ENCODE measurements at regions not wholly inside any gene's neighbourhood (a gene's known extent, or its start where the extent isn't known, plus 50 kb on each side); places are given as distances from the start of the nearest gene placed in this dataset.
A peak's percentile ranks its signal among the peaks of the same experiment; 100 is the strongest.
"Not testable (repeated sequence)": the region's sequence is repeated elsewhere in the genome, so short reads cannot be mapped to it uniquely, and the experiment has no call there.

DNA sequence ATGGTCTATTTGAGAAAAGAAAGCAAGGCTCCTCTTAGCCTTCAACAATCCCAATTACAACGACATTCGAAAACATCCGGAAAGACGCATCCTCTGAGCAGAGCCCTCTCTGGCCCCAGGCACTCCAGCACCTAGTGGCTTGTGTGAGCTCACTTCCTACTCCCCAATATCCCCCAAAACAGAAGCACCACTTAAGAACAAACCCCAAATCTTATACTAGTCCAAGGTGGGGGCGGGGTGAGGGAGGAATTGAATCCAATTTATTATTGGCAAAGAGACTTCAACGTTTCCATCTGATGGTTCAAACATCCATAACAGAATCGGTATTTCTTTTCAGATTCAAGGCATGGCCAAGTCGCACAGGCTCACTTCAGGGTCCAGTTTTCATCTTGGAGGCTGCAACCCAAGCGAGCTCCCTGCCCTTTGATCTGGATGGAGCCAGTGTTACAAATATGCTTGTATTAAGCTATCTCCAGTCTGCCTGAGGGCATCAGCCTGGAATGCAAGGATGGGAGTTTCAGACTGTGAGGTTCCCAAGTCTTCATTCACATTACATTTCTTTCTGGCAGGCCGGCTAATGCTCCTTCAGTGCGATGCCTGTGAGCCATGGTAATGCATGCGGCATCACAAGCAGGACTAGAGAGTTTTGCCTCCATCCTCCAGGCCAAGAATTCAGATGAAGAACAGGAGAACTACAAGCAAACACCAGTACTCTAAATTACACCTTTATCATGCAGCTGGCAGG, 132.5 kb upstream of the FOXN3 start:
- no peak for TF ChIP-seq CTCF (IDR thresholded peaks at IDR 0.05; ENCODE audit: low read length, missing control alignments)
- no peak overlapping the region for H3K4me3 ChIP-seq (replicated peaks; ENCODE audit: low read depth, low read length)
- no peak for DNase-seq (ENCODE audit: low read depth)

DNA sequence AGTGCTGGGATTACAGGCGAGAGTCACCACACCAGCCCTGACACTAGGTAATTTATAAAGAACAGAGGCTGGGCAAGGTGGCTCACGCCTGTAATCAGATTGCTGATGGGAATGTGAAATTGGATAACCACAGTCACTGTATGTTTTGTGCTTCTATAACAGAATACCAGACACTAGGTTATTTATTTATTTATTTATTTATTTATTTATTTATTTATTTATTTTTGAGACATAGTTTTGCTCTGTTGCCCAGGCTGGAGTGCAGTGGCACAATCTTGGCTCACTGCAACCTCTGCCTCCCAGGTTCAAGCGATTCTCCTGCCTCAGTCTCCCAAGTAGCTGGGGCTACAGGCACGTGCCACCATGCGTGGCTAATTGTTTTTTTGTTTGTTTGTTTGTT, 130.0 kb upstream of the FOXN3 start:
- H3K4me3 ChIP-seq (replicated peaks; ENCODE audit: low read depth, low read length); DNase-seq (ENCODE audit: low read depth): not testable (repeated sequence)

- no peak overlapping the region for H3K4me3 ChIP-seq (replicated peaks; ENCODE audit: low read depth, low read length)
- DNase-seq (ENCODE audit: low read depth), result peak; percentile 28
- no peak for TF ChIP-seq CTCF (IDR thresholded peaks at IDR 0.05; ENCODE audit: low read length, missing control alignments)
Observed at GRCh38 chr14:89544636-89545301, 127.7 kb upstream of the FOXN3 start.

- TF ChIP-seq CTCF (IDR thresholded peaks at IDR 0.05; ENCODE audit: low read length, missing control alignments), result no peak
- H3K4me3 ChIP-seq (replicated peaks; ENCODE audit: low read depth, low read length), result no peak overlapping the region
- DNase-seq (ENCODE audit: low read depth), result no peak
Observed at GRCh38 chr14:89543425-89543790, 126.4 kb upstream of the FOXN3 start.

DNA sequence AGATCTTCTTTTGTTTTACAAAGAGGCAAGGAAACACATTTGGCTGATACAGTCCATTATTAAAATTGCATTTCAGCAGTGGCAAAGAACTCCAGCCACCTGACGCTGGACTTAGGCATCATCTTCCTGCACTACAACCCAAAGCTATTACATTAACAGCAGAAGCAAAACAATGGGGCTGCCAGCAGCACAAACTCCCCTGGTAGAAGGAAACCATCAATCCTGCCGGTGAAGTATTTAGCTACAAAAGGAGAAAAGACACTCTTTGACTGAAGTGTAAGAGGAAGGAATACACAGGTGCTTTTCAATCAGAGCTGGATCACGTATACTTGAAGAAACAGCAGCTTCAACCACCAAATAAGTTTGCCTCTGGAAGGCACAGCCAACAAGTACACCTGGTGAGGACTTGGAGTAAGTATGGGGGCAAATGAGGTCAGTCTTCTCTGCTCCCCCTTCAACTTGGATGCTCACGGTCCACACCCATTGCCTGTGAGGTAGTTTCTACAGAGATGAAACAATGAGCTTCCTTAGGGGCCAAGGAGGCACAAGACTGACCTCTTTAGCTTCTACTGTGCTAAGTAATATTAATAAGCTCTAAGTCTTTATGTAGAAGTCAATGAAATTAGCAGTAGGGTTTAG, 125.9 kb upstream of the FOXN3 start:
- no peak overlapping the region for H3K4me3 ChIP-seq (replicated peaks; ENCODE audit: low read depth, low read length)
- TF ChIP-seq CTCF (IDR thresholded peaks at IDR 0.05; ENCODE audit: low read length, missing control alignments), result no peak
- no peak for DNase-seq (ENCODE audit: low read depth)

DNA sequence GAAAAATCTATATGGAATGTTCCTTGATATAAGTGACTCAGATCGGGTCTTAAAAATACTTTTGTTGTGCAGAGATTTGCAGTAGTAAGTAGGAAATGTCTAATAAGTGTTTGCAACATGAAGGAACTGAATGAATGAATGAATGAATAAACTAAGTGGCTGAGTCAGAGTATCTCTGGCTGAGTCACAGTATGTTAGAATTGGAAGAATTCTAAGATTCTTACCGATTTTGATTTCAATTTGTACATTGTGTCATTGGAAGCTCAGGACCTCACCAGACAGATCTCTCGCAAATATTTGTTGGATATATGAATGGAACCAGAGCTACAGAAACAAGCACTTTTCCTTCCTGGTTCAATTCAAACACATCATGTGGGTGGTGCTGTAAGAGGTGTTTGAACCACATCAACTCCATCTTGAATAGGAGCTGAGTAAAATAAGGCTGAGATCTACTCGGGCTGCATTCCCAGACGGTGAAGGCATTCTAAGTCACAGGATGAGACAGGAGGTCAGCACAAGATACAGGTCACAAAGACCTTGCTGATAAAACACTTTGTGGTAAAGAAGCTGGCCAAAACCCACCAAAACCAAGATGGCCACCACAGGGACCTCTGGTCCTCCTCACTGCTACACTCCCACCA, 123.9 kb upstream of the FOXN3 start:
- no peak for TF ChIP-seq CTCF (IDR thresholded peaks at IDR 0.05; ENCODE audit: low read length, missing control alignments)
- DNase-seq (ENCODE audit: low read depth), result peak; percentile 68

More for the DNA sequence above, 123.9 kb upstream of the FOXN3 start:
- no peak overlapping the region for H3K4me3 ChIP-seq (replicated peaks; ENCODE audit: low read depth, low read length)

Measured in fibroblast of pulmonary artery (primary cell).